PC-3 (cell line): ENCODE measurements at regions not wholly inside any gene's neighbourhood (a gene's known extent, or its start where the extent isn't known, plus 50 kb on each side); places are given as distances from the start of the nearest gene placed in this dataset.
"Not testable (repeated sequence)": the region's sequence is repeated elsewhere in the genome, so short reads cannot be mapped to it uniquely, and the experiment has no call there.

Experiments
- EZH2 ChIP-seq: fragments of 300-600 bp; sonication (generic); IDR thresholded peaks from one replicate; pipeline ENCODE4 v1.6.1; 2017; ENCODE audit warnings: antibody characterized with exemption, mild to moderate bottlenecking, low read length; ENCODE audit not compliant: unreplicated experiment
- EZH2phosphoT487 ChIP-seq: fragments of 300-600 bp; sonication (generic); IDR thresholded peaks from 2 replicates; pipeline ENCODE4 v1.6.1; 2018; ENCODE audit warnings: mild to moderate bottlenecking, antibody characterized with exemption, low read length, borderline replicate concordance
- TF ChIP-seq, protein P1 (sequence below): fragments of 300-600 bp; sonication (generic); conservative IDR thresholded peaks from 2 replicates; pipeline ENCODE4 v1.5.1; 2017; ENCODE audit warnings: antibody characterized with exemption, low read depth, mild to moderate bottlenecking, low read length

DNA sequence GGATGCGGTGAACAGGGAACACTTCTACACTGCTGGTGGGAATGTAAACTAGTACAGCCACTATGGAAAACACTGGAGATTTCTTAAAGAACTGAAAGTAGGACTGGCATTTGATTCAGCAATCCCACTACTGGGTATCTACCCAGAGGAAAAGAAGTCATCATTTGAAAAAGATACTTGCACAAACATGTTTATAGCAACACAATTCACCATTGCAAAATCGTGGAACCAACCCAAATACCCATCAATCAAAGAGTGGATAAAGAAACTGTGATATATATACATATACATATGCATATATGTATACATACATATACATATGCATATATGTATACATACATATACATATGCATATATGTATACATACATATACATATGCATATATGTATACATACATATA is 682.0 kb downstream of the RFPL4B start:
- TF ChIP-seq, protein P1, sequence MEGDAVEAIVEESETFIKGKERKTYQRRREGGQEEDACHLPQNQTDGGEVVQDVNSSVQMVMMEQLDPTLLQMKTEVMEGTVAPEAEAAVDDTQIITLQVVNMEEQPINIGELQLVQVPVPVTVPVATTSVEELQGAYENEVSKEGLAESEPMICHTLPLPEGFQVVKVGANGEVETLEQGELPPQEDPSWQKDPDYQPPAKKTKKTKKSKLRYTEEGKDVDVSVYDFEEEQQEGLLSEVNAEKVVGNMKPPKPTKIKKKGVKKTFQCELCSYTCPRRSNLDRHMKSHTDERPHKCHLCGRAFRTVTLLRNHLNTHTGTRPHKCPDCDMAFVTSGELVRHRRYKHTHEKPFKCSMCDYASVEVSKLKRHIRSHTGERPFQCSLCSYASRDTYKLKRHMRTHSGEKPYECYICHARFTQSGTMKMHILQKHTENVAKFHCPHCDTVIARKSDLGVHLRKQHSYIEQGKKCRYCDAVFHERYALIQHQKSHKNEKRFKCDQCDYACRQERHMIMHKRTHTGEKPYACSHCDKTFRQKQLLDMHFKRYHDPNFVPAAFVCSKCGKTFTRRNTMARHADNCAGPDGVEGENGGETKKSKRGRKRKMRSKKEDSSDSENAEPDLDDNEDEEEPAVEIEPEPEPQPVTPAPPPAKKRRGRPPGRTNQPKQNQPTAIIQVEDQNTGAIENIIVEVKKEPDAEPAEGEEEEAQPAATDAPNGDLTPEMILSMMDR, result not testable (repeated sequence)
- not testable (repeated sequence) for TF ChIP-seq EZH2, EZH2phosphoT487
